GM12878 (cell line): ENCODE measurements at regions not wholly inside any gene's neighbourhood (a gene's known extent, or its start where the extent isn't known, plus 50 kb on each side); places are given as distances from the start of the nearest gene placed in this dataset.

Experiments
- ATAC-seq: fragments of 200-7000 bp; cut with Tn5 transposase; 3 replicates; pipeline ENCODE4 v1.9.1; 2020; ENCODE audit warnings: mild to moderate bottlenecking, moderate library complexity
- BruUV-seq: library from RNA; stranded (reverse); fragments of 400-500 nt; replicated peaks from 2 replicates; lab custom pipeline; 2021; lab: Mats Ljungman, UMichigan
- CTCF ChIA-PET: fragments of 300-600 bp; sonication (Branson Sonifier 250); formaldehyde crosslinking; extraction: SDS; loops from one replicate; lab custom pipeline; 2021; ENCODE audit warnings: inconsistent platforms; lab: Yijun Ruan, JAX
- POLR2A ChIA-PET: fragments of 350-600 bp; formaldehyde crosslinking; extraction: SDS; loops from one replicate; lab custom pipeline; 2021; ENCODE audit warnings: inconsistent platforms; lab: Charles Lee
- RAD21 ChIA-PET: fragments of 300-600 bp; sonication (Branson Sonifier 250); formaldehyde crosslinking; loops from one replicate; lab custom pipeline; 2023; ENCODE audit warnings: antibody characterized with exemption; ENCODE audit not compliant: unreplicated experiment; lab: Charles Lee
- SMC1A ChIA-PET: fragments of 300-600 bp; sonication (Branson Sonifier 250); formaldehyde crosslinking; loops from one replicate; lab custom pipeline; 2023; ENCODE audit not compliant: unreplicated experiment, uncharacterized antibody; lab: Charles Lee
- DNase-seq: peaks from one replicate; pipeline ENCODE4 v3.0.0-alpha.2; 2011; ENCODE audit warnings: low read depth, low spot score
- FAIRE-seq: peaks from 3 replicates; lab custom pipeline; 2011; peaks lifted over from hg19 to GRCh38; lab: Jason Lieb, UNC
- H2AFZ ChIP-seq: 2 replicates; pipeline ENCODE4 v1.6.0; 2011; ENCODE audit warnings: low read depth, low read length, control low read depth; ENCODE audit not compliant: control insufficient read depth
- H3K27ac ChIP-seq: 2 replicates; pipeline ENCODE4 v1.5.1; 2011; ENCODE audit warnings: control low read depth; ENCODE audit not compliant: control insufficient read depth, insufficient read depth
- H3K27me3 ChIP-seq, 2 experiments: replicated peaks in 1 of 2; 2 replicates each; pipeline versions ENCODE4 v1.6.0 to v1.6.1; 2011; ENCODE audit warnings: low read length in 1 of 2; ENCODE audit not compliant: control insufficient read depth in 2 of 2, insufficient read depth in 2 of 2
- H3K36me3 ChIP-seq, 2 experiments: 2 replicates each; pipeline ENCODE4 v1.5.1; 2011; ENCODE audit warnings: low read length in 1 of 2; ENCODE audit not compliant: control insufficient read depth in 2 of 2, insufficient read depth in 2 of 2
- H3K4me1 ChIP-seq: 2 replicates; pipeline ENCODE4 v1.6.1; 2011; ENCODE audit warnings: mild to moderate bottlenecking, low read length, moderate library complexity, mixed read lengths; ENCODE audit not compliant: control insufficient read depth, insufficient read depth
- H3K4me2 ChIP-seq: 2 replicates; pipeline ENCODE4 v1.6.0; 2011; ENCODE audit warnings: control low read depth; ENCODE audit not compliant: control insufficient read depth, insufficient read depth
- H3K4me3 ChIP-seq: fragments of 200-600 bp; sonication (generic); 2 replicates; pipeline ENCODE4 v1.5.1; 2016
- H3K79me2 ChIP-seq: 2 replicates; pipeline ENCODE4 v1.6.0; 2011; ENCODE audit warnings: low read length; ENCODE audit not compliant: control insufficient read depth, insufficient read depth
- H3K9ac ChIP-seq: 2 replicates; pipeline ENCODE4 v1.8.0; 2011; ENCODE audit warnings: low read length, control low read depth, mixed read lengths; ENCODE audit not compliant: control insufficient read depth, insufficient read depth
- H3K9me3 ChIP-seq: replicated peaks from 3 replicates; pipeline ENCODE4 v1.5.1; 2011; ENCODE audit warnings: mild to moderate bottlenecking, low read length; ENCODE audit not compliant: control insufficient read depth, insufficient read depth
- H4K20me1 ChIP-seq: 2 replicates; pipeline ENCODE4 v1.6.0; 2011; ENCODE audit not compliant: control insufficient read depth, insufficient read depth
- ATF7 ChIP-seq: fragments of 450-650 bp; IDR thresholded peaks from 2 replicates; pipeline ENCODE4 v1.6.1; 2016; ENCODE audit warnings: low read depth, mild to moderate bottlenecking
- CHD2 ChIP-seq: IDR thresholded peaks from 2 replicates; pipeline ENCODE4 v1.6.1; 2011; ENCODE audit warnings: low read depth, low read length, improper control_type of control experiment, borderline replicate concordance
- NFIC ChIP-seq: IDR thresholded peaks from 2 replicates; pipeline ENCODE4 v1.6.1; 2012; ENCODE audit warnings: low read depth, mild to moderate bottlenecking, inconsistent platforms, low read length, moderate library complexity
- NFXL1 ChIP-seq: fragments of 450-650 bp; IDR thresholded peaks from 2 replicates; pipeline ENCODE4 v1.6.1; 2017; ENCODE audit warnings: antibody characterized with exemption, mild to moderate bottlenecking, borderline replicate concordance
- NFYB ChIP-seq: IDR thresholded peaks from 2 replicates; pipeline ENCODE4 v1.6.1; 2011; ENCODE audit warnings: low read depth, mild to moderate bottlenecking, low read length, improper control_type of control experiment, moderate library complexity; ENCODE audit not compliant: insufficient read depth
- POU2F2 ChIP-seq: IDR thresholded peaks from 3 replicates; pipeline ENCODE4 v1.6.1; 2011; ENCODE audit warnings: low read depth, mild to moderate bottlenecking, low read length, borderline replicate concordance
- SMAD5 ChIP-seq: IDR thresholded peaks from 2 replicates; pipeline ENCODE4 v1.6.1; 2016; ENCODE audit warnings: antibody characterized with exemption, low read depth
- TAF1 ChIP-seq: IDR thresholded peaks from 2 replicates; pipeline ENCODE4 v1.6.1; 2011; ENCODE audit warnings: mild to moderate bottlenecking, low read depth, low read length, borderline replicate concordance
- TBL1XR1 ChIP-seq: IDR thresholded peaks from 2 replicates; pipeline ENCODE4 v1.6.1; 2012; ENCODE audit warnings: low read depth, low read length, improper control_type of control experiment
- ZBED1 ChIP-seq: IDR thresholded peaks from 2 replicates; pipeline ENCODE4 v1.6.1; 2016; ENCODE audit warnings: borderline replicate concordance
- ZNF274 ChIP-seq: IDR thresholded peaks from one replicate; pipeline ENCODE4 v1.8.0; 2011; ENCODE audit not compliant: insufficient read length, insufficient read depth
- ZSCAN29 ChIP-seq: fragments of 450-650 bp; IDR thresholded peaks from 2 replicates; pipeline ENCODE4 v1.6.1; 2017; ENCODE audit warnings: mild to moderate bottlenecking, moderate library complexity
- WGBS: methylation state at CpG from one replicate; pipeline ENCODE4 v1.1.6; 2016; ENCODE audit warnings: low lambda C conversion rate; ENCODE audit not compliant: insufficient replicate concordance, insufficient coverage; ENCODE audit errors: missing lambda C conversion rate; 5-methylcytosine and 5-hydroxymethylcytosine counted together
- in situ Hi-C: fragments of 300-500 bp; cut with MboI; formaldehyde crosslinking; loops from 9 replicates; pipeline ENCODE4 v1.14.3; 2018; ENCODE audit warnings: mixed read lengths
- intact Hi-C: fragments of 100-400 bp; cut with micrococcal nuclease; formaldehyde crosslinking; loops from one replicate; pipeline ENCODE4 v1.14.2; 2022; ENCODE audit not compliant: unreplicated experiment
- TF ChIP-seq, protein P1 (sequence below): IDR thresholded peaks from 2 replicates; pipeline ENCODE4 v1.6.1; 2011; ENCODE audit warnings: low read depth, mild to moderate bottlenecking, low read length, moderate library complexity, borderline replicate concordance; ENCODE audit errors: extremely low read depth
- TF ChIP-seq, protein P2 (sequence below): fragments of 150-350 bp; IDR thresholded peaks from 2 replicates; pipeline ENCODE4 v1.6.1; 2016; ENCODE audit warnings: low read depth, low read length

DNA sequence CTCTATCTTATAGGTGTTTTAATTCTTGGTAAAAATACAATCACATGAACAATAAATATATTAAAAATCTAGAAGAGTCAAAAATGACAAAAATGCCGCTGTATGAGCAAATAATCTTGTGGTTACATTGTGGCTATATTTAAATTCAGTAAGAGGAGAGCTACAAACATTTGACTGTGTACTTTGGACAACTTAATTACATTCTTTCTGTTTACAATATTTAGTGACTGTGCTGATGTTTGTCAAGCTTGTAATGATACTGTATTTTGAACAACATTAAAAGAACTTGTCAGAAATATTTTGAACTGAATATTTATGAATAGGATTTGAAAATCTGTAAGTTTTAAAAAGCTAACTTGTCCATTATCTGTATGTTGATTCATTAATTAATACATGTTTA is 598.3 kb downstream of the SI start (continued):
- no peak for TF ChIP-seq ATF7
- TF ChIP-seq, protein P1, sequence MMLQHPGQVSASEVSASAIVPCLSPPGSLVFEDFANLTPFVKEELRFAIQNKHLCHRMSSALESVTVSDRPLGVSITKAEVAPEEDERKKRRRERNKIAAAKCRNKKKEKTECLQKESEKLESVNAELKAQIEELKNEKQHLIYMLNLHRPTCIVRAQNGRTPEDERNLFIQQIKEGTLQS = no peak
- TF ChIP-seq NFIC = no peak

DNA sequence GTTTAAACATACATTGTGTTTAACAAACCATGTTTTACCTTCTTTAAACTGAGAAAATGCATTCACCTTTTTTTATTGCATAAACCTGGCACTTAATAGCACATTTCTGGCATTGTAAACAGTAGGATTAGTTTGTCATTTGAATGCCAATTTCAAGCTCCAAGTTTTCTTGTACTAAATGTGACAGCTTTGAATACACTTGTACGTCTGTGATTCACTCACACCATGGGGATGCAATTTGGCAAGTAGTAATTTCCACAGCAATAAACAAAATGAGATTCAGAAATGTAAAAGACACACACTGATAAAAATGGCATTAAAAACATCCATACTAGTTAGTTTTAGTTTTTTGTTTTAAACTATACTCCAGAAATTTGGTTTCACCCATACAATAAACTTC is 598.9 kb downstream of the SI start:
- WGBS = 0% methylated on average over 1 of the region's 1 CpG
- RAD21 ChIA-PET = interaction anchor here (0.6 kb wide), 1 partner anchor 402 kb away, joined by 3 read pairs; no protein-coding TSS in a partner anchor
- SMC1A ChIA-PET = interaction anchor here (1.4 kb wide), 1 partner anchor 15 kb away, joined by 3 read pairs; no protein-coding TSS in a partner anchor

More for the DNA sequence above, 598.9 kb downstream of the SI start:
- H3K27me3 ChIP-seq = no peaks in the 10 kb centered on the region
- H3K4me1 ChIP-seq = no peaks in the 10 kb centered on the region
- no peak overlapping the region for H3K9ac ChIP-seq
- H3K9me3 ChIP-seq = no peaks in the 10 kb centered on the region
- no TSS peak for BruUV-seq
- no peak overlapping the region for H3K4me3 ChIP-seq
- no peaks in the 10 kb centered on the region for H4K20me1 ChIP-seq
- TF ChIP-seq ZSCAN29 (no peak), ZNF274 (no peak), SMAD5 (no peak), TBL1XR1 (no peak), CHD2 (no peak), TAF1 (no peak), ATF7 (no peak), ZBED1 (no peak), NFYB (no peak), NFXL1 (no peak), POU2F2 (no peak)
- TF ChIP-seq, protein P2, sequence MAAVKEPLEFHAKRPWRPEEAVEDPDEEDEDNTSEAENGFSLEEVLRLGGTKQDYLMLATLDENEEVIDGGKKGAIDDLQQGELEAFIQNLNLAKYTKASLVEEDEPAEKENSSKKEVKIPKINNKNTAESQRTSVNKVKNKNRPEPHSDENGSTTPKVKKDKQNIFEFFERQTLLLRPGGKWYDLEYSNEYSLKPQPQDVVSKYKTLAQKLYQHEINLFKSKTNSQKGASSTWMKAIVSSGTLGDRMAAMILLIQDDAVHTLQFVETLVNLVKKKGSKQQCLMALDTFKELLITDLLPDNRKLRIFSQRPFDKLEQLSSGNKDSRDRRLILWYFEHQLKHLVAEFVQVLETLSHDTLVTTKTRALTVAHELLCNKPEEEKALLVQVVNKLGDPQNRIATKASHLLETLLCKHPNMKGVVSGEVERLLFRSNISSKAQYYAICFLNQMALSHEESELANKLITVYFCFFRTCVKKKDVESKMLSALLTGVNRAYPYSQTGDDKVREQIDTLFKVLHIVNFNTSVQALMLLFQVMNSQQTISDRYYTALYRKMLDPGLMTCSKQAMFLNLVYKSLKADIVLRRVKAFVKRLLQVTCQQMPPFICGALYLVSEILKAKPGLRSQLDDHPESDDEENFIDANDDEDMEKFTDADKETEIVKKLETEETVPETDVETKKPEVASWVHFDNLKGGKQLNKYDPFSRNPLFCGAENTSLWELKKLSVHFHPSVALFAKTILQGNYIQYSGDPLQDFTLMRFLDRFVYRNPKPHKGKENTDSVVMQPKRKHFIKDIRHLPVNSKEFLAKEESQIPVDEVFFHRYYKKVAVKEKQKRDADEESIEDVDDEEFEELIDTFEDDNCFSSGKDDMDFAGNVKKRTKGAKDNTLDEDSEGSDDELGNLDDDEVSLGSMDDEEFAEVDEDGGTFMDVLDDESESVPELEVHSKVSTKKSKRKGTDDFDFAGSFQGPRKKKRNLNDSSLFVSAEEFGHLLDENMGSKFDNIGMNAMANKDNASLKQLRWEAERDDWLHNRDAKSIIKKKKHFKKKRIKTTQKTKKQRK = no peak
- POLR2A ChIA-PET = no interaction called here
- FAIRE-seq (no peak), ATAC-seq (no peak), DNase-seq (no peak)
- CTCF ChIA-PET = no interaction called here
- no peak overlapping the region for H2AFZ ChIP-seq
- intact Hi-C loops = no loop called here
- in situ Hi-C loops = no loop called here
- no peak overlapping the region for H3K4me2 ChIP-seq
- no peaks in the 10 kb centered on the region for H3K36me3 ChIP-seq
- no peak overlapping the region for H3K27ac ChIP-seq
- no peaks in the 10 kb centered on the region for H3K79me2 ChIP-seq
